Endothelial cell of umbilical vein (primary cell): ENCODE measurements at regions not wholly inside any gene's neighbourhood (a gene's known extent, or its start where the extent isn't known, plus 50 kb on each side); places are given as distances from the start of the nearest gene placed in this dataset.

Experiments
- BruUV-seq: library from RNA; stranded (reverse); fragments of 400-500 nt; replicated peaks from 2 replicates; lab custom pipeline; 2021; lab: Mats Ljungman, UMichigan
- CTCF ChIA-PET: fragments of 300-600, 350-600 bp; sonication (Branson Sonifier 250); formaldehyde crosslinking; loops from one replicate; lab custom pipeline; 2021; ENCODE audit warnings: antibody characterized with exemption, inconsistent platforms; lab: Charles Lee
- POLR2A ChIA-PET: fragments of 300-600, 350-600 bp; sonication (Branson Sonifier 250); formaldehyde crosslinking; loops from one replicate; lab custom pipeline; 2021; ENCODE audit warnings: antibody characterized with exemption, inconsistent platforms; lab: Charles Lee
- DNase-seq: peaks from one replicate; pipeline ENCODE4 v3.0.0-alpha.2; 2011; ENCODE audit warnings: low read depth, low spot score
- FAIRE-seq: peaks from 2 replicates; lab custom pipeline; 2011; peaks lifted over from hg19 to GRCh38; lab: Jason Lieb, UNC
- H2AFZ ChIP-seq: 2 replicates; pipeline ENCODE4 v1.6.0; 2012; ENCODE audit warnings: low read depth, low read length, control low read depth, inconsistent platforms
- H3K27ac ChIP-seq: 2 replicates; pipeline ENCODE4 v1.5.1; 2011; ENCODE audit warnings: low read depth, mild to moderate bottlenecking, control low read depth, low read length, moderate library complexity; ENCODE audit not compliant: insufficient read depth
- H3K27me3 ChIP-seq, 2 experiments: 2 replicates each; pipeline versions ENCODE4 v1.6.0 to v1.6.1; 2011; ENCODE audit warnings: low read length in 2 of 2, mixed read lengths in 1 of 2; ENCODE audit not compliant: control insufficient read depth in 2 of 2, insufficient read depth in 2 of 2
- H3K36me3 ChIP-seq, 2 experiments: 2 replicates in 1 of 2; 3 replicates in 1 of 2; pipeline ENCODE4 v1.5.1; 2011; ENCODE audit warnings: low read length in 2 of 2, mild to moderate bottlenecking in 1 of 2, moderate library complexity in 1 of 2; ENCODE audit not compliant: control insufficient read depth in 2 of 2, insufficient read depth in 2 of 2; ENCODE audit errors: extremely low read depth in 1 of 2
- H3K4me1 ChIP-seq: 3 replicates; pipeline ENCODE4 v1.5.1; 2011; ENCODE audit warnings: mild to moderate bottlenecking, low read length; ENCODE audit not compliant: control insufficient read depth, insufficient read depth; ENCODE audit errors: extremely low read depth
- H3K4me2 ChIP-seq: 2 replicates; pipeline ENCODE4 v1.6.1; 2011; ENCODE audit warnings: low read length, control low read depth, mixed read lengths; ENCODE audit not compliant: insufficient read depth
- H3K4me3 ChIP-seq, 3 experiments: fragments of 200-600 bp in 1 of 3; sonication (generic), shearing (Covaris generic) in 1 of 3; replicated peaks in 1 of 3; 2 replicates each; pipeline ENCODE4 v1.5.1; 2011 to 2016; ENCODE audit warnings: control low read depth in 3 of 3, low read length in 3 of 3, mild to moderate bottlenecking in 2 of 3, inconsistent platforms in 1 of 3, low read depth in 1 of 3, moderate library complexity in 1 of 3; ENCODE audit not compliant: insufficient read depth in 1 of 3
- H3K79me2 ChIP-seq: 2 replicates; pipeline ENCODE4 v1.6.0; 2012; ENCODE audit warnings: low read length, inconsistent platforms; ENCODE audit not compliant: control insufficient read depth, insufficient read depth
- H3K9ac ChIP-seq: replicated peaks from 2 replicates; pipeline ENCODE3; 2011; ENCODE audit warnings: low read length, control low read depth; ENCODE audit not compliant: insufficient read depth; ENCODE audit errors: extremely low read depth
- H3K9me1 ChIP-seq: replicated peaks from 3 replicates; pipeline ENCODE4 v1.6.0; 2011; ENCODE audit warnings: mild to moderate bottlenecking, low read length; ENCODE audit not compliant: control insufficient read depth, insufficient read depth; ENCODE audit errors: extremely low read depth
- H3K9me3 ChIP-seq: replicated peaks from 2 replicates; pipeline ENCODE4 v1.5.1; 2012; ENCODE audit warnings: low read length, inconsistent platforms; ENCODE audit not compliant: control insufficient read depth, insufficient read depth
- H4K20me1 ChIP-seq: replicated peaks from 2 replicates; pipeline ENCODE3; 2011; ENCODE audit warnings: mild to moderate bottlenecking, low read length; ENCODE audit not compliant: control insufficient read depth, insufficient read depth; ENCODE audit errors: extremely low read depth
- EZH2 ChIP-seq: IDR thresholded peaks from 2 replicates; pipeline ENCODE4 v1.6.1; 2012; ENCODE audit warnings: borderline replicate concordance, low read depth, mild to moderate bottlenecking, moderate library complexity, low read length, inconsistent platforms; ENCODE audit not compliant: severe bottlenecking
- GATA2 ChIP-seq: IDR thresholded peaks from 2 replicates; pipeline ENCODE4 v1.7.0; 2011; ENCODE audit warnings: low read depth, mild to moderate bottlenecking, moderate library complexity, mixed read lengths, low read length; ENCODE audit not compliant: insufficient read length, insufficient read depth
- JUN ChIP-seq: IDR thresholded peaks from 2 replicates; pipeline ENCODE4 v1.6.1; 2011; ENCODE audit warnings: borderline replicate concordance, low read depth; ENCODE audit not compliant: insufficient read length, insufficient read depth
- POLR2A ChIP-seq: IDR thresholded peaks from 2 replicates; pipeline ENCODE4 v1.6.1; 2012; ENCODE audit warnings: low read depth, mild to moderate bottlenecking, control low read depth, low read length
- POLR2AphosphoS5 ChIP-seq: IDR thresholded peaks from 2 replicates; pipeline ENCODE4 v1.6.1; 2012; ENCODE audit warnings: low read depth, mild to moderate bottlenecking, control low read depth, low read length, moderate library complexity; ENCODE audit not compliant: insufficient read depth
- dilution Hi-C: fragments of 300-500 bp; cut with MboI; formaldehyde crosslinking; loops from one replicate; pipeline ENCODE4 v1.15.0; 2019; ENCODE audit warnings: low sequenced_read_pairs; ENCODE audit not compliant: extremely low pct_ligation_motif_present
- intact Hi-C: fragments of 100-400 bp; cut with micrococcal nuclease; formaldehyde crosslinking; loops from one replicate; pipeline ENCODE4 v1.10.0; 2022
- TF ChIP-seq, protein P1 (sequence below): IDR thresholded peaks from 2 replicates; pipeline ENCODE4 v1.6.1; 2011; ENCODE audit not compliant: insufficient read depth, insufficient read length
- TF ChIP-seq, protein P2 (sequence below), 2 donors: IDR thresholded peaks; 1 replicate in 1 of 2; 2 replicates in 1 of 2; pipeline ENCODE4 v1.5.1; 2011; ENCODE audit warnings: low read length in 2 of 2, mild to moderate bottlenecking in 2 of 2, moderate library complexity in 2 of 2, control low read depth in 1 of 2, inconsistent platforms in 1 of 2, low read depth in 1 of 2; ENCODE audit not compliant: insufficient read depth in 1 of 2; ENCODE audit errors: extremely low read depth in 1 of 2

DNA sequence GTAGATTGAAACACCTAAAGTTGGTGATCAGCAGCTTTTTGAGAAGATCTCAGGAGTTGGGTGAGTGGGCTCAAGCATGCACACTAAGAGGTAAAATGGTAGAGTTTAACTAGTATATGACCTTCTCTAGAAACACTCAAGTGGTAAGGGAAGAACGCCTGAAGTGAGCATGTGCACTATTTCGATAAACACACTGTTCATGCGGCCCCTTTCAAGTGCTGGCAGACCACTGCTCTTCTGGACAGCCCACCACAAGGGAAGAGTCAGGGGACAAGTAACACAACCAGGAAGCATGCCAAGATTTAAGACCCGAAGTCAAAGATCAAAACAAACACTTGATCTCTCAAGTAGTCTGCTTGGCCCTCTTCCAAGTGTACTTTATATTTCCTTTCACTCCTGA is 519.5 kb upstream of the ZWINT start:
- Histone ChIP-seq H3K9me1 (no peaks in the 10 kb centered on the region), H3K9me3 (peaks cover 4% of the 10 kb centered on the region), H3K79me2 (no peaks in the 10 kb centered on the region), H3K27me3 (no peaks in the 10 kb centered on the region), H3K9ac (no peak overlapping the region), H3K27ac (no peak overlapping the region), H3K36me3 (no peaks in the 10 kb centered on the region), H3K4me3 (no peak overlapping the region), H4K20me1 (no peaks in the 10 kb centered on the region), H3K4me1 (no peaks in the 10 kb centered on the region), H3K4me2 (no peak overlapping the region), H2AFZ (no peak overlapping the region)
- TF ChIP-seq, protein P1, sequence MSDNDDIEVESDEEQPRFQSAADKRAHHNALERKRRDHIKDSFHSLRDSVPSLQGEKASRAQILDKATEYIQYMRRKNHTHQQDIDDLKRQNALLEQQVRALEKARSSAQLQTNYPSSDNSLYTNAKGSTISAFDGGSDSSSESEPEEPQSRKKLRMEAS: no peak
- TF ChIP-seq EZH2: no peak
- DNase-seq (no peak), FAIRE-seq (no peak)
- dilution Hi-C loops (no loop called here), intact Hi-C loops (no loop called here)
- no TSS peak for BruUV-seq
- CTCF ChIA-PET: no interaction called here
- POLR2A ChIA-PET: no interaction called here

DNA sequence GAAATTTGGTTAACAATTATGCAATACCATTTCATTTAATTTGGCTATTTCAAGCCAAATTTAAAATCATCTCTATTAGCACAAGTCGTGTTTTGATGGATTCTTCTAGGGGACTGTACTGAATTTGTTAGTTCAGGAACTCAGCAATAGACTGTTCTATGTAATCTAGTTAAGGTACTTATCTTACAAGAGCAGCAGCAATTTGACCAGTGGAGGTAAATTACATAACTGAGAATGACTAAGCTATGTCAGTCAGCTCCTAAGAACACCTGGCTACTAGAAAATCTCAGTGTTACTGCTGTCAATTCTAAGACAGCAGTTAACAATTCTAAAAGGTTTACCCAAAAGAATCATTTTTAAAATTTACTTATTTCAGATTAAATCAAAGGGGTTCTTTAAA is 513.9 kb upstream of the ZWINT start:
- TF ChIP-seq, protein P2, sequence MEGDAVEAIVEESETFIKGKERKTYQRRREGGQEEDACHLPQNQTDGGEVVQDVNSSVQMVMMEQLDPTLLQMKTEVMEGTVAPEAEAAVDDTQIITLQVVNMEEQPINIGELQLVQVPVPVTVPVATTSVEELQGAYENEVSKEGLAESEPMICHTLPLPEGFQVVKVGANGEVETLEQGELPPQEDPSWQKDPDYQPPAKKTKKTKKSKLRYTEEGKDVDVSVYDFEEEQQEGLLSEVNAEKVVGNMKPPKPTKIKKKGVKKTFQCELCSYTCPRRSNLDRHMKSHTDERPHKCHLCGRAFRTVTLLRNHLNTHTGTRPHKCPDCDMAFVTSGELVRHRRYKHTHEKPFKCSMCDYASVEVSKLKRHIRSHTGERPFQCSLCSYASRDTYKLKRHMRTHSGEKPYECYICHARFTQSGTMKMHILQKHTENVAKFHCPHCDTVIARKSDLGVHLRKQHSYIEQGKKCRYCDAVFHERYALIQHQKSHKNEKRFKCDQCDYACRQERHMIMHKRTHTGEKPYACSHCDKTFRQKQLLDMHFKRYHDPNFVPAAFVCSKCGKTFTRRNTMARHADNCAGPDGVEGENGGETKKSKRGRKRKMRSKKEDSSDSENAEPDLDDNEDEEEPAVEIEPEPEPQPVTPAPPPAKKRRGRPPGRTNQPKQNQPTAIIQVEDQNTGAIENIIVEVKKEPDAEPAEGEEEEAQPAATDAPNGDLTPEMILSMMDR (IDR thresholded peaks at IDR 0.05; ENCODE audit: extremely low read depth in 1 of 2, insufficient read depth in 1 of 2, low read depth in 1 of 2, low read length in 2 of 2): no peak
- TF ChIP-seq JUN: no peak
- no peak for TF ChIP-seq EZH2
- TF ChIP-seq GATA2: no peak
- TF ChIP-seq POLR2A: no peak
- TF ChIP-seq POLR2AphosphoS5: no peak
- intact Hi-C loops (no loop called here), dilution Hi-C loops (no loop called here)
- H4K20me1 ChIP-seq: no peaks in the 10 kb centered on the region
- H3K9ac ChIP-seq: no peak overlapping the region
- H3K27ac ChIP-seq: no peak overlapping the region
- ChIA-PET POLR2A (no interaction called here), CTCF (no interaction called here)
- no peaks in the 10 kb centered on the region for H3K79me2 ChIP-seq
- H3K4me3 ChIP-seq: no peak overlapping the region
- H3K36me3 ChIP-seq: no peaks in the 10 kb centered on the region
- DNase-seq: no peak
- no peak for FAIRE-seq
- H3K4me1 ChIP-seq: no peaks in the 10 kb centered on the region
- H3K4me2 ChIP-seq: no peak overlapping the region
- H3K9me3 ChIP-seq: peaks cover 4% of the 10 kb centered on the region
- no peak overlapping the region for H2AFZ ChIP-seq
- no TSS peak for BruUV-seq
- H3K27me3 ChIP-seq: no peaks in the 10 kb centered on the region
- H3K9me1 ChIP-seq: no peaks in the 10 kb centered on the region
